ENCODE measurements at regions not wholly inside any gene's neighbourhood (a gene's known extent, or its start where the extent isn't known, plus 50 kb on each side); places are given as distances from the start of the nearest gene placed in this dataset.
"Not testable (repeated sequence)": the region's sequence is repeated elsewhere in the genome, so short reads cannot be mapped to it uniquely, and the experiment has no call there.

DNA sequence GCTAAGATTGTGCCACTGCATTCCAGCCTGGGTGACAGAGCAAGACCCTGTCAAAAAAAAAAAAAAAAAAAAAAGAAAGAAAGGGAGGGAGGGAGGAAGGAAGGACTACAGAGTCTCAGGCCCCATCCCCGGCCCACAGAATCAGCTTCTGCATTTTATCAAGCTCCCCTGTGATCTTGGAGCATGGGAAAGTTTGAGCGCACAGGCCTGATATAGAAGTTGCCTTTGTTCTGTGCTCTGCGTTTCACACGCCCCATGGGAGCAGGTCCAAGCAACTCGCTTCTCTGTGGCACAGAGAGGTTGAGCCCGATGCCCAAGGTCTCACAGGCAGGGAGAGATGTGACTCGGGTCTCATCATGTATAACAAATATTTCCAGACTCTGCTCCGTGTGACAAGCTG is 101.8 kb downstream of the PHETA1 start:
- ATAC-seq: no peak
- peaks cover 19% of the 10 kb centered on the region for H3K27me3 ChIP-seq
- H3K27ac ChIP-seq: no peak overlapping the region
- no peak for DNase-seq
- no peaks in the 10 kb centered on the region for H3K4me1 ChIP-seq
- no peak overlapping the region for H3K4me3 ChIP-seq
- H3K9me3 ChIP-seq: no peaks in the 10 kb centered on the region
- TF ChIP-seq, protein P1, sequence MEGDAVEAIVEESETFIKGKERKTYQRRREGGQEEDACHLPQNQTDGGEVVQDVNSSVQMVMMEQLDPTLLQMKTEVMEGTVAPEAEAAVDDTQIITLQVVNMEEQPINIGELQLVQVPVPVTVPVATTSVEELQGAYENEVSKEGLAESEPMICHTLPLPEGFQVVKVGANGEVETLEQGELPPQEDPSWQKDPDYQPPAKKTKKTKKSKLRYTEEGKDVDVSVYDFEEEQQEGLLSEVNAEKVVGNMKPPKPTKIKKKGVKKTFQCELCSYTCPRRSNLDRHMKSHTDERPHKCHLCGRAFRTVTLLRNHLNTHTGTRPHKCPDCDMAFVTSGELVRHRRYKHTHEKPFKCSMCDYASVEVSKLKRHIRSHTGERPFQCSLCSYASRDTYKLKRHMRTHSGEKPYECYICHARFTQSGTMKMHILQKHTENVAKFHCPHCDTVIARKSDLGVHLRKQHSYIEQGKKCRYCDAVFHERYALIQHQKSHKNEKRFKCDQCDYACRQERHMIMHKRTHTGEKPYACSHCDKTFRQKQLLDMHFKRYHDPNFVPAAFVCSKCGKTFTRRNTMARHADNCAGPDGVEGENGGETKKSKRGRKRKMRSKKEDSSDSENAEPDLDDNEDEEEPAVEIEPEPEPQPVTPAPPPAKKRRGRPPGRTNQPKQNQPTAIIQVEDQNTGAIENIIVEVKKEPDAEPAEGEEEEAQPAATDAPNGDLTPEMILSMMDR (IDR thresholded peaks at IDR 0.05): no peak
- no peaks in the 10 kb centered on the region for H3K36me3 ChIP-seq
- intact Hi-C loops (cut with DNase I): no loop called here

DNA sequence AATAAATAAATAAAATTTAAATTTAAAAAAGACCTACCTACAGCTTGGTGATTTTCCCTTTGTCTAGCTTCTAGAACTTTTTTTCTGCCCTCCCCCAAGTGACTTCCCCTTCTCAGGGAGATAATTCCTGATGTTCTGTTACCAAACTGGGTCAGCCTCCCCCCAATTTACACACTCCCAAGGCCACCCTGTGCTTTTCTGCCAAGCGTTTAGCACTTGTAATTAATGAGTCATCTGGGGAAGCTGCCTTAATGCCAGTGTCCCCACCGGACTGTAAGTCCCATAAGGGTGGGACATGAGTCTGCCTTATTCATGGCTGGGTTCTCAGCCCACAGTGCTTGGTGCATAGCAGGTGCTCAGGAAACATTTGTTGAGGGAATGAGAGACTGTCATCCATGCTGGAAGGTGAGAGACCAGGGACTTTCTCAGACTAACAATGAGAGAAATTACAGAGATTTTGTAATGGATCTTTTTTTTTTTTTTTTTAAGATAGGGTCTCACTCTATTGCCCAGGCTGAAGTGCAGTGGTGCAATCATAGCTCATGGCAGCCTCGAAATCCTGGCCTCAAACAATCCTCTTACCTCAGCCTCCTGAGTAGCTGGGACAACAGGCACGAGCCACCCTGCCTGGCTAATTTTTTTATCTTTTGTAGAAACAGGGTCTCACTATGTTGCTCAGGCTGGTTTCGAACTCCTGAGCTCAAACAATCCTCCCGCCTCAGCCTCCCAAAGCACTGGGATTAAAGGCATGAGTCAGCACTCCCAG is 106.8 kb downstream of the PHETA1 start:
- intact Hi-C loops (cut with DNase I): no loop called here
- Histone ChIP-seq H3K27me3 (peaks cover 10% of the 10 kb centered on the region), H3K9me3 (no peaks in the 10 kb centered on the region), H3K36me3 (no peaks in the 10 kb centered on the region), H3K27ac (no peak overlapping the region), H3K4me3 (no peak overlapping the region), H3K4me1 (no peaks in the 10 kb centered on the region)
- ATAC-seq (no peak), DNase-seq (no peak)
- TF ChIP-seq, protein P1 (IDR thresholded peaks at IDR 0.05): no peak

DNA sequence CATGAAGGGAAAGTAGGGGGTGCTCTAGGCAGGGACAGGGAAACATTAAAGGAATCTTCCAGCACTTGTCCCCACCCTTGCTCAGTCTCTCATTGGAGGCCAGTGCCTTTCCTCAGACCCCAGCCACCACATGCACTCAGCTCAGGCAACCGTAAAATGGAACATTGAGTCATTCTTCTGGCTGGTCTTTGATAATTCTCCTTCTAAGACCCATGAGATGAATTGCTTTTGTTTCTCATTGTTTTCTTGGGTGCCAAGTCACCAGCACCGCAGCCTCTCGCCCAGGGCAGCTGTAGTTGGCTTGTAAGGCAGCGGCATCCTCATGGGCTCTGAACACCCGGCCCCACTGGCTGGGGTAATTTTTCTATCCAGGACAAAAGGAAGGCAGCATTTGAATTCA is 108.2 kb downstream of the PHETA1 start:
- no peaks in the 10 kb centered on the region for H3K36me3 ChIP-seq
- intact Hi-C loops (cut with DNase I): no loop called here
- TF ChIP-seq, protein P1 (IDR thresholded peaks at IDR 0.05): no peak
- H3K4me1 ChIP-seq: no peaks in the 10 kb centered on the region
- H3K27me3 ChIP-seq: peaks cover 10% of the 10 kb centered on the region
- no peak overlapping the region for H3K4me3 ChIP-seq
- DNase-seq: no peak
- no peaks in the 10 kb centered on the region for H3K9me3 ChIP-seq
- no peak for ATAC-seq
- H3K27ac ChIP-seq: no peak overlapping the region

DNA sequence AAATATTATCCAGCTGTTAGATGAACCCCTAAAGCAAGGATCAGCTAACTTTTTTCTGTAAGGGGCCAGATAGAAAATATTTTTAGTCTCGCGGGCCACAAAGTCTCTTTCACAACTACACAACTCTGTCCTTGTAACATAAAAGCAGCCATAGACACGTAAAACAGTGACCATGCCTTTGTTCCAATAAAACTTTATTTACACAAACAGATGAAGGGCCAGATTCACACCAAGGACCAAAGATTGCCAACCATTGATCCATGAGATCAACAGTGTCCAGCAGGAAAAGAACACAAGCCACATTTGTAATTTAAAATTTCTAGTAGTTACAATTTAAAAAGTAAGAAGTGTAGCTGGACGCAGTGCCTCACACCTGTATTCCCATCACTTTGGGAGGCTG is 109.7 kb downstream of the PHETA1 start:
- Histone ChIP-seq H3K4me1 (no peaks in the 10 kb centered on the region), H3K4me3 (no peak overlapping the region), H3K27me3 (peaks cover 16% of the 10 kb centered on the region), H3K9me3 (no peaks in the 10 kb centered on the region), H3K27ac (no peak overlapping the region), H3K36me3 (no peaks in the 10 kb centered on the region)
- TF ChIP-seq, protein P1 (IDR thresholded peaks at IDR 0.05): no peak
- no peak for ATAC-seq
- intact Hi-C loops (cut with DNase I): no loop called here
- DNase-seq: no peak

DNA sequence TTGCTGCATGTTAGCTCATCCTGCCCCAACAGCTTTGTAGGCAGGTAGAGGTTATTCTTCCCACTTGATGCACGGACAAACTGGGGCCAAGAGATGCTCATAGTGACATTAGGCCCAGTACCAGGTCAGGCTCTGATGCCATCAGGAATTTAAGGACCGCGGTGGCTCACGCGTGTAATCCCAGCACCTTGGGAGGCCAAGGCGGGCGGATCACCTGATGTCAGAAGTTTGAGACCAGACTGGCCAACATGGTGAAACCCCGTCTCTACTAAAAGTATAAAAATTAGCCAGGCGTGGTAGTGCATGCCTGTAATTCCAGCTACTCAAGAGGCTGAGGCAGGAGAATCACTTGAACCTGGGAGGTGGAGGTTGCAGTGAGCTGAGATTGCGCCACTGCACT is 110.8 kb downstream of the PHETA1 start:
- H3K27ac ChIP-seq; H3K9me3 ChIP-seq; H3K4me3 ChIP-seq; intact Hi-C loops (cut with DNase I); H3K36me3 ChIP-seq; H3K4me1 ChIP-seq; ATAC-seq; DNase-seq: not testable (repeated sequence)
- H3K27me3 ChIP-seq: peaks cover 25% of the 10 kb centered on the region

DNA sequence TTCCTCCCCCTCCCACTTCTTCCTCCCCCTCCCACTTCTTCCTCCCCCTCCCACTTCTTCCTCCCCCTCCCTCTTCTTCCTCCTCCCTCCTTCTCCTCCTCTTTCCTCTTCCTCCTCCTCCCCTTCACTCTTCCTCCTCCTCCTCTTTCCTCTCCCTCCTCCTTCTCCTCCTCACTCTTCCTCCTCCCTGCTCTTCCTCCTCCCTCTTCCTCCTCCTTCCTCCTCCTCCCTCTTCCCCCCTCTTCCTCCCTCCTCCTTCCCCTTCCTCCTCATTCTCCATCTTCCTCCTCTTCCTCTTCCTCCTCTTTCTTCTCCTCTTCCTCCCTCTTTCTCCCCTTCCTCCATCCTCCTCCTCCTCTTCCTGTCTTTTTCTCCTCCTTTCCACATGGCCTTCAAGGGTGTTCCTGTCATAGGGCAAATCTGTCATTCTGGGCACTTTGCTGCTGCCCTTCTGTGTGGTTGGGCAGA is 111.4 kb downstream of the PHETA1 start:
- TF ChIP-seq, protein P1 (IDR thresholded peaks at IDR 0.05): no peak
- no peak for ATAC-seq
- intact Hi-C loops (cut with DNase I): no loop called here
- H3K36me3 ChIP-seq: no peaks in the 10 kb centered on the region
- no peaks in the 10 kb centered on the region for H3K4me1 ChIP-seq
- peaks cover 26% of the 10 kb centered on the region for H3K27me3 ChIP-seq
- no peak for DNase-seq
- H3K4me3 ChIP-seq: no peak overlapping the region
- no peaks in the 10 kb centered on the region for H3K9me3 ChIP-seq
- H3K27ac ChIP-seq: no peak overlapping the region

All from upper lobe of right lung (tissue), 1 donor.